ENCODE measurements at regions not wholly inside any gene's neighbourhood (a gene's known extent, or its start where the extent isn't known, plus 50 kb on each side); places are given as distances from the start of the nearest gene placed in this dataset.
"Not testable (repeated sequence)": the region's sequence is repeated elsewhere in the genome, so short reads cannot be mapped to it uniquely, and the experiment has no call there.

DNA sequence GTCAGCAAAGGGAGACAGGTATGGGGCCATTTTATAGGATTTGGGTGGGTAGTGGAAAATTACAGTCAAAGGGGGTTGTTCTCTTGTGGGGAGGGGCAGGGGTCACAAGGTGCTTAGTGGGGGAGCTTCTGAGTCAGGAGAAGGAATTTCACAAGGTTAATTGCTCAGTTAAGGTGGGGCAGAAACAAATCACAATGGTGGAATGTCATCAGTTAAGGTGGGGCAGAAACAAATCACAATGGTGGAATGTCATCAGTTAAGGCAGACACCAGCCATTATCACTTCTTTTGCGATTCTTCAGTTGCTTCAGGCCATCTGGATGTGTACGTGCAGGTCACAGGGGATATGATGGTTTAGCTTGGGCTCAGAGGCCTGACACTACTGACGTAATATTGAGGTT, 1077.6 kb downstream of the DNAJB9 start:
- DNase-seq = not testable (repeated sequence)

DNA sequence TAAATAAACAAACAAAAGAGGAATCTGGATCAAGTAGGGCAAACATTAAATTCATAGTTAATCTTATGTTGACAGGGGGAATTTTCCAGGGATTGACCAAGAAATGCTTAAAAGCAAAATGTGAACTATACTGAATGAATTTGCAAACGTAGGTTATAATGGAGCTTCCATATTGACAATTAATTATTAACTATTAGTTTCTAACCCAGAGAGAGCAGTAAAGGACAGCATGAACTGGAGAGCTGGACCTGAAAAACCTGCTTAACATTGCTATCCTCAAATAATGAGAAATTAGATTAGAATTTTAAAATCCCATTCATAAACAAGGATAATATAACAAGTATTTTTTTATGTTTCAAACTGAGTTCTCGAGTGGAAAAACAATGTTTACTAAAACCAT, 1089.6 kb downstream of the DNAJB9 start:
- DNase-seq = no peak

- no peak for DNase-seq
Observed at GRCh38 chr7:109660401-109660800, 1090.7 kb downstream of the DNAJB9 start.

DNA sequence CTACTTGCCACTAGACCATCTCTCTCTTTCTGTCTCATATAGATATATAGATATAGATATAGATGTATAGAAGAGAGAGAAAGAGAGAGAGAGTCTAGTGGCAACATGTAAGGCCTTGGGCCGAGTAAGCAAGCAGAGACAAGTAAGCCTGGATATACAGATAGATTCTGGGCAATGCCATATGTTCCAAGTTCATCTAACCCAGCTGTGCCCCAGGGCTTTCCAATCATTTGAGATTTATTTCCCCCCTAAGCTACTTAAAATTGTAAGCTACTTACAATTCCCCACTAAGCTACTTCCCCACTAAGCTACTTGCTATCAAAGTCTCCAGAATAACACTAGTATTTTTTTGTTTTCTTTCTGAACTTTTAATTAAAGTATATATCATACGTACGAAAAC, 1094.1 kb downstream of the DNAJB9 start:
- DNase-seq = no peak

- DNase-seq = not testable (repeated sequence)
Observed at GRCh38 chr7:109687269-109687668, 1117.6 kb downstream of the DNAJB9 start.

- DNase-seq = not testable (repeated sequence)
Observed at GRCh38 chr7:109692613-109693012, 1122.9 kb downstream of the DNAJB9 start.

GRCh38 chr7:109694149-109695071, 1124.7 kb downstream of the DNAJB9 start:
- no peak for DNase-seq

DNA sequence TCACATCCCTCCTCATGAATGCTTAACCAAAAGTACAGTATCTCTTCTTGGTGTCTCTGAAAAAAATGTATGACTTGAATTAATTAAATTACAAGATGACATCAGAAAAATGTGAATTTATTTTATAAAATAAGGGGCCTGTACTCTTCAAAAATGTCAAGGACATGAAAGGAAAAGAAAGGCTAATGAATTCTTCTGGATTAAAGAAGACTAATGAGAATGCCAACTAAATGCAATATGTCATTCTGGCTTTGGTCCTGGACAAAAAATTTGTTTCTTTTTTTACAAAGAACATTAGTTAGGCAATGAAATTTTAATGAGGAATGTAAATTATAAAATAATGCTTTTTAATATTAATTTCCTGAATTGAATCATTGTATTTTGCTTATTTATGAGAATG, 1125.7 kb downstream of the DNAJB9 start:
- no peak for DNase-seq

DNA sequence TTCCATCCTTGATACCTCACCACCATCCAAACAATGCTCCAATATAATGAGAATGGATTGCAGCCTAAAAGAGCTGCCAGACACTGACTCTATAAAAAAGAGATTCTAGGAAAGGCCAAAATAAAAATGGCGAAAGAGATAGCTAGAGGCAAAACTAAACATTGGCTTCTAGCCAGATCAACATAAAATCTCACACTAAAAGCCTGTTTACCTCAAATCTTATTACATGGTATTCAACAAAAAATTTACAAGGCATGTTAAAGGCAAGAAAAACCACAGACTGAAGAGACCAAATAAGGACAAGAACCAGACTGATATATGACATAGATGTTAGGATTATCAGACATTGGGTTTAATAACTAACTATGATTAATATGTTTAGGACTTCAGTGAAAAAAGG, 1127.0 kb downstream of the DNAJB9 start:
- DNase-seq = no peak

DNA sequence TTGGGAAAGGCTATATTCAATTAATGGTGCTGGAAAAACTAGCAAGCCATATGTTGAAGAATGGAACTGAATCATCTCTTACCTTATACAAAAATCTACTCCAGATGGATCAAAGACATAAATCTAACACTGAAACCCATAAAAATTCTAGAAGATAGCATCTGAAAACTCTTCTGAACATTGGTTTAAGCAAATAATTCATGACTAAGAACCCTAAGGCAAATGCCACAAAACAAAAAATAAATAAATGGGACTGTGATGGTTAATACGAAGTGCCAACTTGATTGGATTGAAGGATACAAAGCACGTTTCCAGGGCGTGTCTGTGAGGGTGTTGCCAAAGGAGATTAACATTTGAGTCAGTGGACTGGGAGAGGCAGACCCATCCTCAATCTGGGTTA, 1130.0 kb downstream of the DNAJB9 start:
- no peak for DNase-seq

GRCh38 chr7:109713366-109713765, 1143.7 kb downstream of the DNAJB9 start:
- DNase-seq = no peak

DNA sequence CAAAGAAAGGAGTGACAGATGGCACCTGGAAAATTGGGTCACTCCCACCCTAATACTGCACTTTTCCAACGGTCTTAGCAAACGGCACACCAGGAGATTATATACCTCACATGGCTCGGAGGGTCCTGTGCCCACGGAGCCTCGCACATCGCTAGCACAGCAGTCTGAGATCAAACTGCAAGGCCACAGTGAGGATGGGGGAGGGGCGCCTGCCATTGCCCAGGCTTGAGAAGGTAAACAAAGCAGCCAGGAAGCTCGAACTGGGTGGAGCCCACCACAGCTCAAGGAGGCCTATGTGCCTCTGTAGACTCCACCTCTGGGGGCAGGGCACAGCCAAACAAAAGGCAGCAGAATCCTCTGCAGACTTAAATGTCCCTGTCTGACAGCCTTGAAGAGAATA, 1149.7 kb downstream of the DNAJB9 start:
- not testable (repeated sequence) for DNase-seq

DNA sequence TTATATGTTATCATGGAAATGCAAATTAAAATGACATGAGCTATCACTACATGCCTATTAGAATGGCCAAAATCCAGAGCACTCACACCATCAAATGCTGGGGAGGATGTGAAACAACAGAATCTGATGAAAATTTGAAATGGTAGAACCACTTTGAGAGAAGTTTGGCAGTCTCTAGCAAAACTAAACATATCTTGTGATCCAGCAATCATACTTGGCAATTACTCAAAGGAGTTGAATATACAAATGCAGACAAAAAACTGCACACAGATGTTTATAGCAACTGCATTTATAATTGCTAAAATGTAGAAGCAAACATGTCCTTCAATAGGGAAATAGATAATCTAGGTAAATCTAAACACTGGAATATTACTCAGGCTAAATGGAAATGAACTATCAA, 1164.9 kb downstream of the DNAJB9 start:
- DNase-seq = no peak

DNA sequence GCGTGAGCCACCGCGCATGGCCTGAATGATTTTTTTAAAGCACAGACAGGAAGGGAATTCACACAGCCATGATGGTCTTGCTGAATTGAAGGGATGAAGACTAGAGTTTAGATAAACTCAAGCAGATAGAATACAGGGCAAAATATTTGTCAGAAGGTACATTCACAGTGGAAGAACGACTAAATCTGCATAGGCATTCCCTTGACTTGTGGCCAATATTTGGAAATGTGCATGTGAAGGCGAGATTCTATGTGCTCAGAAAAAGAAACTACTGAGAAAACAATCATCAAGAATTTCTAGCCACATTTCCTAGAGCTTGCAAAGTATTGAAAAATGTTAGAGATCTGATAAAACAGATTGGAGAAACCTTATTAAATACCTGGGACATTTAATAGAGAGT, 1166.2 kb downstream of the DNAJB9 start:
- no peak for DNase-seq

DNA sequence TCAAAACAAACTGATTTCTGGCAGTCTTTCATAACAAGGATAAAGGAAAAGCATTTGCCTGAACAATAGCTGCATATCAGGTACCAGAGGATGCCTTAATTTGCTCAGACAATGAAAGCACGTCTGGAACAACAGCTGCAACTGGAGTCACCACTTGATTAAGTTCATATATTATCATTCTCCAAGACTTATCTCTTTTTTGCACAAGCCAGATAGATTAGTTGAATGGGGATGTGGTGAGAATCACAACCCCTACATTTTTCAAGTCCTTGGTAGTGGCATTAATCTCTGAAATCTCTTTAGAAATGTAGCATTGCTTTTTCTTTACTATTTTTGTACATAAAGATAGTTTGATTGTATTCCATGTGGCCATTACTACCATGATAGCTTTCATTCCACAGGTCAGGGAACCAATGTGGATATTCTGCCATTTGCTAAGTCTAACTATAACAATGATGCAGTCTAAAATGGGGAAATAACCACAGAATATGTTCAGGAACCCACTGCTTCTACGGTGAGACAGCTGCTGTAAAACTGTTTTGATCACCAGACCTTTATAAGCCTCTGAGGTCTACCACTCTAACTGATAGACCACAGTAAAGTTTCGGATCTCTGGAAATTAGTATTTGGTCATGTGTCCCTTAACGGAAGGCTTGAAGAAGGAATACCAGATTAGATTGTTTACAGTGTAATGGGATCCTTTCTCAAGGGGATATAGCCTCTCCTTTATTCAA, 1176.2 kb downstream of the DNAJB9 start:
- DNase-seq = no peak

GRCh38 chr7:109751241-109751640, 1181.6 kb downstream of the DNAJB9 start:
- no peak for DNase-seq

- DNase-seq = no peak
Observed at GRCh38 chr7:109752068-109752467, 1182.4 kb downstream of the DNAJB9 start.

DNA sequence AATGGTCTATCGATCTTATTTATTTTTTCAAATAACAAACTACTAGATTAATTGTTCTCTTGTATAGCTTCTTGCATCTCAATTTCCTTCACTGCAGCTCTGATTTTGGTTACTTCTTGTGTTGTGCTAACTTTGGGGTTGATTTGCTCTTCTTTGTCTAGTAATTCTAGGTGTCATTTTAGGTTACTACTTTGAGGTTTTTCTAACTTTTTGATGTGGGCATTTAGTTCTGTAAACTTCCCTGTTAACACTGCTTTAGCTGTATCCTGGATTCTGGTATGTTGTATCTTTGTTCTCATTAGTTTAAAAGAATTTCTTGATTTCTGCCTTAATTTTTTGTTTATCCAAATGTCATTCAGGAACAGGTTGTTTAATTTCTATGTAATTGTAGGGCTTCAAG, 1188.0 kb downstream of the DNAJB9 start:
- no peak for DNase-seq

DNA sequence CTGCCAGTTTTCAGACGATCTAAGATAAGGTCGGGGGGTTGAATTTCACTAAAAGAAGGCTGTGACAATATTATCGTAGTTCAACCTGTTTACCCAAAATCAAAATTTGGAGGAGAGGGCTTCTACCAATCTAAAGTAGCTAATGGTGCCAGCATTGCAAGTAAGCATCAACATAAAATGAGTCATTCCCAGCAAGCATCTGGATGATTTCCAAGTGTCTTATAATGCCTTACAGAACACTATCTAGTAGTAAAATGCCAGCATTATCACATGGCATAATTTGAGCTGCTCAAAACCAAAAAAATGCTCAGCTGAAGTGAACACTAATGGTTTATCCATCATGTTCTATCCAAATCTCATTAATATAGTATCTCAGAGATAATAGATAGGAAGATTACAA, 1193.9 kb downstream of the DNAJB9 start:
- no peak for DNase-seq

DNA sequence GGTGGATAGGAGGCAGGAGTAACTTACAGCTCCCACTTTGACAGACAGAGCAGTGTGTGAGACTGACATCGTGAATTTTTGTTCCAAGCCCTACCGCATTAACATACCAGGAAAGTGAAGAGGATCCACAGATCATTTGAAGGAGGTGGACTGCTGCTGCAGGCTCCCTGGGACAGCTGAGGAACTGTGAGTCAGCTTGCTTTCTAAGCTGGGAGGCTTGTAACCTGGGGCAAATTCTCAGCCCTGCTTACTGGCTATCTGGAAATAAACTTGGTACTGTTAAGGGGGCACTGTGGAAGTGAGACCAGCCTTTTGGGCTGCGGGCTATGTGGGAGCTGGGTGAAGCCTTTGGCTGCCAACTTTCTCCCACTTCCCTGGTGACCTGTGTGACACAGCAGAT, 1202.5 kb downstream of the DNAJB9 start:
- DNase-seq = no peak

- peak in 1 of 2 experiments; percentile 3 for DNase-seq
Observed at GRCh38 chr7:109782806-109783205, 1213.1 kb downstream of the DNAJB9 start.

GRCh38 chr7:109806548-109806947, 1236.9 kb downstream of the DNAJB9 start:
- no peak for DNase-seq

GRCh38 chr7:109821156-109821555, 1251.5 kb downstream of the DNAJB9 start:
- DNase-seq = no peak

GRCh38 chr7:109834851-109835250, 1256.1 kb upstream of the LRRN3 start:
- no peak for DNase-seq
